Stimulated activated CD4-positive, alpha-beta T cell treated with anti-CD3 and anti-CD28 coated beads, Interleukin-15, amount 100 ng/mL, for 24 hours (primary cell): ENCODE measurements at regions not wholly inside any gene's neighbourhood (a gene's known extent, or its start where the extent isn't known, plus 50 kb on each side); places are given as distances from the start of the nearest gene placed in this dataset.
"Not testable (repeated sequence)": the region's sequence is repeated elsewhere in the genome, so short reads cannot be mapped to it uniquely, and the experiment has no call there.

Experiments used
- DNase-seq: peaks from one replicate; pipeline ENCODE4 v3.0.0-alpha.2; 2020

DNA sequence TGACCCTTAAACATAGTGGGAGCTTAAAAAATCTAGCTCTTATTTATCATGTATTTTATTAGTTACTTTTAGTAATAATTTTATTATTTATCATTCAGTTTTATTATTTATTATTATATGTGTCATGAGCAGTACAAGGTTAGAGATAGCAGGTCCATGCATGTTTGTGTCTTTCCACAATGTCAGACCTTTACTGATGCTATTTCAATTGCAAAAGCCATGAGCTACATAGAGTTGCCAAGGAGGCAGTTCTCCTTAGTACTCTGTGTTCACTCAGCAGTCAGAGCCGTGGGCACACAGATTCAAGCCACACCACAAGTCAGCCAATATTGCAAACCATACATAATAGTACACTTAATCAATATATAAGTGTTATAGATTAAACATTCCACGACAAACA is 157.9 kb upstream of the NTRK2 start:
- DNase-seq, result no peak

DNA sequence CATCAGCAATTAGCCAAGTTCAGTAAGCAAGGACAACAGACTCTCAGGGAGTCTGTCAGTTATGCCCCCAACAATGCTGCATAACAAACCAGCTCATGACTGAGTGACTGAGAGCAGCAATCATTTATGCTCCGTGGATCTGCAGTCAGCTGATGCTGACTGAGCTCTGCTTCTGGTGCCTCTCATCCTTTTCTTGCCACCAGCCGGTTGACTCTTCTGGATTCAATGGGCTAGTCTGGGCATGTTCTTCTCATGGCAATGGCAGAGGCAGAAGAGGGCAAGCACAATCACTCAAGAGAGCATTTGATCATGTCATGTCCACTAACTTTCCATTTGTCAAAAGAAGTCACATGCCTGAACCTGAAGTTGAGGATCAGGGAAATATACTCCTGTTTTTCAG is 157.0 kb upstream of the NTRK2 start:
- no peak for DNase-seq

DNA sequence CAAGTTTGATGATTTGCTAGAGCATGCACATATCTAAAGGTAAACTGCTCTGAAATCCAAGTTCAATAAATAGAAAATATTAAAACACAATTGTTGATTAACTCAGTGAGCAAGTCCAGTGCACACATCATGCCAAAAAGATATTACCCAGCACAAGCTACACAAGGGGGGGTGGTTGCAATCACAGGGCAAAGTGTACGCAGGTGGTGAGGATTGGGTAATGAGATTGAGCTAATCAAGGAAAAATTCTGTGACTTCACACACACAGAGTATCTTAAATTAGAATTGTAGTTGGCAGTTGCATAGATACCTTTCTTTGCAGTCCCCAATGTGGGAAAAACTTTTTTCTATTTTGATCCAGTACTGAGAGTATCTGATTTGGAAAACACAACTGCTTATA is 156.1 kb upstream of the NTRK2 start:
- no peak for DNase-seq

DNA sequence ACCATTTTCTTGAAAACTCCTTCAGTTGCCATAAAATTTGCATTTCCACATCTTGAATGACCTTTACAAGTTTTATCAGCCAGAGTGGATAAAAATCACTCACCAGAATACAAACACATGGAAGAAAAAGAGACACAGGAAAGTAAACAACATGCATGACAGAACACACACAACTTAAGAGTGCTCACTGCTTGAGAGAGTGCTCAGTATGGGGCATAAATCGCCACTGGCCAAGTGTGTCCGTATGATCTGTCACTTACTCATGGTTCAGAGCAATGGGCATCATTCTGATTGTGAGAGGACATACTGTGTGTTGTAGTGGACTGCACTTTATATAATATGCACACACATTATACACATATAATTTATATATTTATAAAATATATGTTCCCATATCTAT is 155.6 kb upstream of the NTRK2 start:
- DNase-seq, result no peak

DNA sequence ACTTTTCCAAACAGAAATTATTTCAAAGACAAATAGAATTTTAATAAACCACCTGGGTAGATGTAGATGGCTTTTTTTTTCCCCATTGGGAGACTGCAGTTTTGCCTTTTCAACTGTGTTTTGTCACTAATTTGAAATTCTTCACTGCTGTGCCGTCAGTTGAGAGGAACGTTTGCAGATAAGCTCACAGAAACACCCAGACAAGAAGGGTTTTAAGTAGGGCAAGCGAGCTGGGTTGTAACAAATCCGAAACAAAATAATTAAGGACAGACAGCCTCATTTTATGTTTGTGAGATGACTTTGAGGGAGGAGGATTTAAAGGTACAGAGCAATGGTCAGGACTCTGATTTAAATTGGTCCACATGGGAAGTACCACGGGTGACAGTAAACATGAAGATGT is 155.1 kb upstream of the NTRK2 start:
- no peak for DNase-seq

DNA sequence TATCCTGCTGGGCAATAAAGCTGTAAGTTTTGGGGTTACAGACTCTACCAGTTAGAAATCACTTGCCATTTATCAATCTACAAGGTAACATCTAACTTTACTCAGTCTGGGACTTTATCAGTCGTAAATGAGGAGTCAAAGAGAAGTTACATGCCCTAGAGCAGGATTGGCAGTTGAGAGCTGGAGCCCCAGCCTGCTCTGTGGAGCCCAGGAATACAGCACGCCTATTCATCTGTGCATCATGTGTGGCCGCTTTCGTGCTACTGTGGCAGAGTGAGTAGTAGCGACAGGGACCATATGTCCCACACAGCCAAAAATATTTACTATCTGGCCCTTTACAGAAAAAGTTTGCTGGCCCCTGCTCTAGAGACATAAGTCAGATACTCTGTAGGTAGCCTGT is 152.5 kb upstream of the NTRK2 start:
- no peak for DNase-seq

- no peak for DNase-seq
Observed at GRCh38 chr9:84519413-84519812, 150.1 kb upstream of the NTRK2 start.

- DNase-seq, result no peak
Observed at GRCh38 chr9:84521208-84521607, 148.3 kb upstream of the NTRK2 start.

DNA sequence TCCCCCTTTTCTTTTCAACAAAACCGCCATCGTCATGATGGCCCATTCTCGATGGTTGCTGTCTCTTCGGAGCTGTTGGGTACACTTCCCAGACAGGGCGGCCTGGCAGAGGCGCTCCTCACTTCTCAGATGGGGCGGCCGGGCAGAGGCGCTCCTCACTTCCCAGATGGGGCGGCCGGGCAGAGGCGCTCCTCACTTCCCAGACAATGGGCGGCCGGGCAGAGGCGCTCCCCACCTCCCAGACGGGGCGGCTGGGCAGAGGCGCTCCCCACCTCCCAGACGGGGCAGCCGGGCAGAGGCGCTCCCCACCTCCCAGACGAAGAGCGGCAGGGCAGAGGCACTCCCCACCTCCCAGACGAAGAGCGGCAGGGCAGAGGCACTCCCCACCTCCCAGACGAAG is 143.3 kb upstream of the NTRK2 start:
- DNase-seq, result not testable (repeated sequence)

DNA sequence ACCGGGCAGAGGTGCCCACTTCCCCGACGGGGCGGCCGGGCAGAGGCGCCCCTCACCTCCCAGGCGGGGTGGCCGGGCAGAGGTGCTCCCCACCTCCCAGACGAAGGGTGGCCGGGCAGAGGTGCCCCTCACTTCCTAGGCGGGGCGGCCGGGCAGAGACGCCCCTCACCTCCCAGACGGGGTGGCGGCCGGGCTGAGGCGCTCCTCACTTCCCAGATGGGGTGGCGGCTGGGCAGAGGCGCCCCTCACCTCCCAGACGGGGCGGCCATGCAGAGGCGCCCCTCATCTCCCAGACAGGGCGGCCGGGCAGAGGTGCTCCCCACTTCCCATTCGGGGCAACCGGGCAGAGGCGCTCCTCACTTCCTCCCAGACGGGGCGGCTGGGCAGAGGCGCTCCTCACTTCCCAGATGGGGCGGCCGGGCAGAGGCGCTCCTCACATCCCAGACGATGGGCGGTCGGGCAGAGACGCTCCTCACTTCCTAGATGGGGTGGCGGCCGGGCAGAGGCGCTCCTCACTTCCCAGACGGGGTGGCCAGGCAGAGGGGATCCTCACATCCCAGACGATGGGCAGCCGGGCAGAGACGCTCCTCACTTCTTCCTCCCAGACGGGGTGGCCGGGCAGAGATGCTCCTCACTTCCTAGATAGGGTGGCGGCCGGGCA is 142.3 kb upstream of the NTRK2 start:
- DNase-seq, result not testable (repeated sequence)

DNA sequence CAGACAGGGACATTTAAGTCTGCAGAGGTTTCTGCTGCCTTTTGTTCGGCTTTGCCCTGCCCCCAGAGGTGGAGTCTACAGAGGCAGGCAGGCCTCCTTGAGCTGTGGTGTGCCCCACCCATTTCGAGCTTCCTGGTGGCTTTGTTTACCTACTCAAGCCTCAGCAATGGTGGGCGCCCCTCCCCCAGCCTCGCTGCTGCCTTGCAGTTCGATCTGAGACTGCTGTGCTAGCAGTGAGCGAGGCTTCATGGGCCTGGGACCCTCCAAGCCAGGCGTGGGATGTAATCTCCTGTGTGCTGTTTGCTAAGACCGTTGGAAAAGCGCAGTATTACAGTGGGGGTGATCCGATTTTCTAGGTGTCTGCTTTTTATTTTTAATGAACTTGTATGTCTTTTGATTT is 133.6 kb upstream of the NTRK2 start:
- DNase-seq, result not testable (repeated sequence)

DNA sequence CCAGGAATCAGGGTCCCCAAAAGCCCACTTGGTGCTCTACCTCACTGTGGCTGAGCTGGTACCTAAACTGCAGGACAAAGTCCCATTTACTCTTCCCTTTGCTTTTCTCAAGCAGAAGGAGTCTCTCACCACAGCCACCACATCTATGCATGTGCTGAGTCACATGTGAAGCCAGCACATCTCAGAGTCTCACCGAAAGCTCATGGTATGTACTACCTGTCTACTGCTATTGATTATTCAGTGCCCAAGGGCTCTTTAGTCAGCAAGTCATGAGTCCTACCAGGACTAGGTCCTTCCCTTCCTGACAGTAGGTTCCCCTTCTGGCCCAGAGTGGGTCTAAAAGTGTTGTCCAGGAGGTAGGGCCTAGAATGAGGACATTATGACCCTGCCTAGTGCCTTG is 130.7 kb upstream of the NTRK2 start:
- no peak for DNase-seq

DNA sequence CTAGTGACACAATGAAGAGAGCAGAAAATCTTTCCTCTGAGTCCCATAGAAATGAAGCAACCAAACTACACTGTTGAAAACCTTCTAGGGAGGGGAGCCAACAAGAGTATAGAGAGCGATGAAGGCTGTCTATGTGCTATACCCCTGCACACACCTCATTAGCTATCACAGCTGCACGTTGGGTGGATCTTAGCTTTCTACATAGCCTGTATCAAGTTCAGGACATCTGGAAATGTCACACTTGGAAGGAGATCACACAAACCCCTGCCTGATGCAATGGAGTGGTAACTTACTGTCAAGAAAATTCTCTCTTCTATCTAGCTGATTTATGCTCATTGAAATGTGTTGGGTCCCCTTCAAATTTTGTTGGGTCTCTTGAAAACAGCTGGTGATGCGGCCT is 127.0 kb upstream of the NTRK2 start:
- DNase-seq, result no peak

DNA sequence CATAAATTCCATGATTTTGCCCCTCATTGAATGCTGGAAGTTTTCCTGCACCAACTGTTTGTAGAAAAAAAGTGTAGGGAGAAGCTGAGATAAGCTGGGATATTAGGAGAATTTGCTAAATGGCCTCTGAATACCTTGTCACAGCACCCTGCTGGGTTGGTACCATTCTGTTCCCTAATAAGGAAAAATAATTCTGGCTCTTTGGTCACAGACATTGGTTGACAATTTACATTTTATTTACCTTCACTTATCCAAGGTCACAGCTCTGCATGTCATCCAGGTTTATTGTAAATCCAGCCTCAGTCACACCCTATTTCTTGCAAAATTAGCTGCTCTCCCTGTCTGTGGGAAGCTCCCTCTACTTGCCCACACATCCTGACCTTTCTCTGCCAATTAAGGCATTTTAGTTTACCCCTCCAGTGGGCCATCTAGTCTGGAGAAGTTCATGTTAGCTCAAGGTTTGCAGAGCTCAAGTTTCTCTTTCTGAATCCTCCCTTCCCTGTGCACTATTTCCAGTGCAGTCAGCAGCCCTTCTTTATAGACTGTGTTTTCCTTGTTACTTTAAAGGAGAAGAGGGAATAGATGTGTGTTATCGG is 115.4 kb upstream of the NTRK2 start:
- no peak for DNase-seq

DNA sequence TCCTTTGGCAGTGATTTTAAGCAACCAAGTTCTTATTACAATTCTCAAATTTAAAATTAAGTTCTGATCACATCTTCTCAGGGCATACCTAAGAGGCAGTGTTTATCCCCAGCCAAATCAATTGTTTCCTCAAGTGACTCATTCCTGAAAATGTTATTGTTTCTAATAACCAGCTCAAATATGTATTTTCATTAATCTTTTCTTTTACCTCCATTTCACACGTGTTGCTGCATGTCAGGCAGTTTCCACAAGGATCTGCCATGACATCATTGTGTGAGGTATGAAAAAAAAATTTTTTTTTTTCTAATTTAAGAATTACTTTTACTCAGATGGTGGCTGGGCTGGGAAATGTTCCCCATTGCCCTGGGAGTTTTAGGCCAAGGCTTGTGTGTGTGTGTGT is 113.0 kb upstream of the NTRK2 start:
- DNase-seq, result no peak

- no peak for DNase-seq
Observed at GRCh38 chr9:84557751-84558150, 111.8 kb upstream of the NTRK2 start.

DNA sequence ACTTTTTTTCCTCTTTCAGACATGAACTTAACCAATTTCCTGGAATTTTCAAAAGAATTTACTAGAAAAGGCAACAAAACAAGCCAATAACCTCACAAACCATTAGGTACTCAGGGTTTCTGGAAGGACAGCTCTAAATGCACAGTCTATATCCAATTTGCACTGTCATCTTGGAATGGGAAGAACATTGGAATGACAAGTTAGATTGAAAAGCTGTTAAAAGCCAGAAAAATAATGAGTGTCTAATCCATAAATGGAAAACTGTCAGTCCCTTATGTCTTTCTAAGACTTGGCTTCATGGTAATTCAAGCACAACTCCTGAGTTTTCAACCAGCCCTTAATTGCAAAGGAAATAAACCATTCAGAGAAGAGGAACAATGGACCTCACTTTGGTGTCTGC is 105.8 kb upstream of the NTRK2 start:
- DNase-seq, result no peak

DNA sequence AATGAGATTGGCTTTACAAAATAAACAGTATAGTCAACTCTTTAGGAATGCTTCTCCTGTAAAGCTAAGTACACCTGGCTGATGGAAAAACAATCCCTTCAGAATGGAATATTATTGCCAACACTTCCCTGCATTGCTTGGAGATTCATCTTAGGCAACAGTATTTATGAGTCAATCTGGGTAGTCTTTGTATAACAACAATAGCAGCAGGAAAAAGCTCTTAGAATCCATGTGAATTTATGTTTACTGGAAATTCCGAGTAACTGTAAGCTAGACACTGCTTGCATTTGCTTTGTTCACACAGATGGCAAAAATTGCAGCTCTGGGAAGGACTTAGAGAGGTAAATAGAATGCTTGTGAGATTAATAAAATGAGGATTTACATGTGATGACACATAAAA is 101.7 kb upstream of the NTRK2 start:
- DNase-seq, result no peak

DNA sequence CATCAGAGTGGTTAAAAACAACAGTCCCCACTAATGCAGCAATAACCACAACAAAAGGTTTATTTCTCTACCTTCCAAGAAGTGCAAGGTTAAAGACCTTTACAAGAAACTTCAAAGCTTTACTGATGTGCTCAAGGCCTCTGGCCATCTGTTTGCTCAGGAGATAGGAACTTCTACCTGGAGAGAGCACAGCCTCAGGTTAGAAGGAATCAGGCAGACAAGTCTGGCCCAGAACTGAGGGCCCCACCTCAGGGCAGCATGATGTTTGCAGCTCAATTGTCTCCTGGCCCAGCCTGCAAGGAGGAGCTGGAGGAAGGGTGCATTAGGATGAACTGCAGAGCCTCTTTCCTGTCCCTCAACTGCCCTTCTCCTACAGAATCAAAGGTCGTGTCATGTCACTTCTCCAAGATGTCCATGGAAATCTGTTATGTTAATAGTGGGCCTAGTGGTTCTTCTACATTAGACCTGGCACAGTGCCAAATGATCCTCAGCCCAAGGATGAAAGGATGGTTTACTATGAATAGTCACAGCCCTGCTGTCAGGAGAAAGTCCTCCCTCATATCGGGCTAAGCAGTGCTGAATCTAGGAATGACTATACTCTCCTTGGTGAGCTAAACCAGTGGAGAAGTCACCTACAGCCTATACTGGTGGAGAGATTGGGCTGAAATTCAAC is 98.9 kb upstream of the NTRK2 start:
- DNase-seq, result no peak

DNA sequence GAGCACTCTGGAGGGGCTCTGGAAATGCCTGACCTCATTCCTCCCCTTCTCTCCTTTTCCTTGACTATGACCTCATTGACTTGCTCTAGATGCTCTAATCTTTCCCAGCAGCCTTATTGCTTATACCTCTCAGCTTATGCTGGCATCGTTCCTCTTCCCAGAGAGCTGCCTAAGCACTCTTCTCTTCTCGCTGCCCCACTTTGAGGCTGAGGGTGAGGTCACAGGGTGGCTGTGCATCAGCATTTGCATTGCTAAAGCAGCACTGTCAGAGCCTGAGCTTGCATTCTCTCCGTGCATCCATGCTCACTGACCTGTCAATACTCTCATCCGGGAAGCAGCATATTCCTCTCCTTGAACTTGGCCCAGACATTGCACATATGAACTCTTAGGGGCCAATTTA is 96.4 kb upstream of the NTRK2 start:
- DNase-seq, result no peak

GRCh38 chr9:84575705-84576104 is 93.8 kb upstream of the NTRK2 start:
- no peak for DNase-seq

- no peak for DNase-seq
Observed at GRCh38 chr9:84583866-84584265, 85.7 kb upstream of the NTRK2 start.

- DNase-seq, result no peak
Observed at GRCh38 chr9:84586662-84587061, 82.9 kb upstream of the NTRK2 start.

- DNase-seq, result no peak
Observed at GRCh38 chr9:84587153-84587552, 82.4 kb upstream of the NTRK2 start.

DNA sequence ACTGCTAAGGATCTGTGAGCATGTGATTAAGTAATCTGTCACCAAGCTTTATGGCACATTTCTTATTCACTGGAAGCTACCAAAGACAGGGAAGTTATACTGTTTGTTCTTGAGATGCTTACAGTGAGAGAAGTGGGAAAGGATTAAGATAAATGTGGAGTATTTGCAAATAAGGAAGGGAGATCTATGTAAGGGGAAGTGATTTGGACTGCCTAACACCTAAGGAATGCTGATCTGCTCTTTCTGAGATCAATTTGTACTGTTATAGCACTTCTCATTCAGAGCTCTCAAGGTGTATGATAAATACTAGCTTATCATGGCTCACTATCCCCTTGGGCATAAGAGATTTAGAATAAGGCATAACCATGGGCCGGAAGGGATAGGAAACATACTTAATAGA is 80.0 kb upstream of the NTRK2 start:
- no peak for DNase-seq
